ENCODE measurements at regions not wholly inside any gene's neighbourhood (a gene's known extent, or its start where the extent isn't known, plus 50 kb on each side); places are given as distances from the start of the nearest gene placed in this dataset.
A peak's percentile ranks its signal among the peaks of the same experiment; 100 is the strongest.

- Histone ChIP-seq H3K14ac (ENCODE audit: insufficient read length) (no peak overlapping the region), H4K5ac (ENCODE audit: insufficient read length, low read depth, low read length) (no peak overlapping the region), H3K23ac (ENCODE audit: insufficient read length) (no peak overlapping the region), H2AK5ac (ENCODE audit: low read depth, low read length) (no peak overlapping the region), H3K4me3 (ENCODE audit: extremely low read depth in 1 of 4, insufficient read depth in 2 of 4, low read depth in 3 of 4, low read length in 4 of 4) (no peak overlapping the region), H3K18ac (ENCODE audit: extremely low read depth, low read length) (no peak overlapping the region), H2BK20ac (ENCODE audit: low read length) (no peak overlapping the region), H2AFZ (ENCODE audit: low read length) (peak overlapping the region; percentile 57; the same call in 1 of the 2 replicates), H3K4me1 (replicated peaks in 1 of 4; ENCODE audit: control insufficient read depth in 3 of 4, insufficient read depth in 4 of 4, low read length in 3 of 4) (peaks cover 0 to 4% (median 0%) of the 10 kb centered on the region in 4 experiments; a peak in 2 of 7 replicates), H3K79me2 (ENCODE audit: control insufficient read depth in 1 of 2, insufficient read depth in 2 of 2, low read length in 2 of 2) (no peaks in the 10 kb centered on the region), H4K20me1 (replicated peaks in 1 of 2; ENCODE audit: control insufficient read depth in 1 of 2, insufficient read depth in 2 of 2, low read length in 2 of 2) (no peaks in the 10 kb centered on the region), H4K91ac (replicated peaks; ENCODE audit: insufficient read length, low read length) (no peak overlapping the region), H2BK12ac (ENCODE audit: low read depth, low read length) (no peak overlapping the region), H3K56ac (replicated peaks; ENCODE audit: insufficient read length, low read depth, low read length) (no peak overlapping the region), H3K27me3 (replicated peaks in 1 of 4; ENCODE audit: control insufficient read depth in 3 of 4, extremely low read depth in 1 of 4, insufficient read depth in 3 of 4, low read length in 3 of 4) (no peaks in the 10 kb centered on the region), H3K23me2 (ENCODE audit: low read depth, low read length) (no peaks in the 10 kb centered on the region), H4K8ac (ENCODE audit: extremely low read depth, insufficient read depth, low read length) (no peak overlapping the region), H2BK15ac (ENCODE audit: low read length) (no peak overlapping the region), H2BK120ac (replicated peaks; ENCODE audit: low read depth, low read length) (no peak overlapping the region), H3K9me3 (ENCODE audit: insufficient read depth in 2 of 2, low read depth in 1 of 2, low read length in 1 of 2) (no peaks in the 10 kb centered on the region), H2BK5ac (ENCODE audit: low read depth, low read length) (no peak overlapping the region), H3K4me2 (ENCODE audit: insufficient read depth in 1 of 2, low read depth in 2 of 2, low read length in 2 of 2) (no peak overlapping the region), H3K79me1 (ENCODE audit: low read depth, low read length) (no peaks in the 10 kb centered on the region), H3K4ac (replicated peaks; ENCODE audit: insufficient read length, low read depth, low read length) (no peak overlapping the region), H3K9ac (replicated peaks in 1 of 4; ENCODE audit: extremely low read depth in 1 of 4, low read depth in 3 of 4, low read length in 3 of 4) (no peak overlapping the region), H3K27ac (ENCODE audit: low read depth, low read length) (no peak overlapping the region), H3K36me3 (ENCODE audit: control insufficient read depth in 2 of 4, insufficient read depth in 4 of 4, low read length in 3 of 4) (no peaks in the 10 kb centered on the region)
- no peak for DNase-seq (ENCODE audit: low read depth in 1 of 2, low spot score in 2 of 2)
- TF ChIP-seq RXRA (IDR thresholded peaks at IDR 0.05; ENCODE audit: insufficient read depth, low read depth, low read length) (no peak), FOSL1 (IDR thresholded peaks at IDR 0.05; ENCODE audit: insufficient read depth, low read depth, low read length) (no peak), KDM4A (IDR thresholded peaks at IDR 0.05; ENCODE audit: low read depth, low read length, severe bottlenecking) (no peak), CTBP2 (IDR thresholded peaks at IDR 0.05; ENCODE audit: borderline replicate concordance, insufficient read depth, insufficient read length, low read length) (no peak), CBX8 (IDR thresholded peaks at IDR 0.05; ENCODE audit: borderline replicate concordance, low read depth, low read length) (no peak), NRF1 (IDR thresholded peaks at IDR 0.05; ENCODE audit: low read depth, low read length) (no peak), NANOG (IDR thresholded peaks at IDR 0.05; ENCODE audit: insufficient read depth, low read depth, low read length, poor library complexity, severe bottlenecking) (no peak), ZNF274 (IDR thresholded peaks at IDR 0.05; ENCODE audit: borderline replicate concordance, extremely low read depth, low read length) (no peak)
- CTCF ChIA-PET (ENCODE audit: partially characterized antibody), result interaction anchor here (1.6 kb wide), 1 partner anchor 13 kb away, joined by 6 read pairs; no protein-coding TSS in a partner anchor
- no peak for FAIRE-seq
- POLR2A ChIA-PET (ENCODE audit: partially characterized antibody), result no interaction called here
- WGBS, 2 experiments (ENCODE audit: extremely low coverage in 1 of 2, insufficient coverage in 1 of 2, insufficient read length in 1 of 2, insufficient replicate concordance in 2 of 2, low coverage in 1 of 2, low lambda C conversion rate in 2 of 2, missing lambda C conversion rate in 1 of 2), result 89% methylated on average over 4 of the region's 4 CpGs; no CpG with 5 or more reads in 1 of the 2 experiments
These were observed 286.5 kb downstream of the NSUN3 start for GRCh38 chr3:94349310-94349878.

All from H1 (cell line).